Loucy (cell line): ENCODE measurements at regions not wholly inside any gene's neighbourhood (a gene's known extent, or its start where the extent isn't known, plus 50 kb on each side); places are given as distances from the start of the nearest gene placed in this dataset.

Experiments used
- H2AFZ ChIP-seq: fragments of 200-600 bp; sonication (generic); 2 replicates; pipeline ENCODE4 v1.6.0; 2016; ENCODE audit warnings: antibody characterized with exemption, mild to moderate bottlenecking, low read length, moderate library complexity
- H3F3A ChIP-seq: fragments of 200-600 bp; 2 replicates; pipeline ENCODE4 v1.6.0; 2016; ENCODE audit warnings: antibody characterized with exemption, low read depth, mild to moderate bottlenecking
- H3K27me3 ChIP-seq: fragments of 200-600 bp; sonication (generic); 2 replicates; pipeline ENCODE4 v1.6.1; 2014; ENCODE audit warnings: low read length, mild to moderate bottlenecking; ENCODE audit not compliant: insufficient read depth, poor library complexity, severe bottlenecking
- H3K36me3 ChIP-seq: fragments of 200-600 bp; sonication (generic); 2 replicates; pipeline ENCODE4 v1.6.1; 2016; ENCODE audit warnings: low read length; ENCODE audit not compliant: insufficient read depth
- H3K4me1 ChIP-seq: fragments of 200-600 bp; sonication (generic); 2 replicates; pipeline ENCODE4 v1.5.1; 2014; ENCODE audit warnings: low read length, mild to moderate bottlenecking; ENCODE audit not compliant: insufficient read depth, poor library complexity, severe bottlenecking
- H3K4me2 ChIP-seq: fragments of 200-600 bp; sonication (generic); 2 replicates; pipeline ENCODE4 v1.6.0; 2014; ENCODE audit warnings: antibody characterized with exemption, low read length, low read depth, mild to moderate bottlenecking; ENCODE audit not compliant: poor library complexity, severe bottlenecking
- H3K4me3 ChIP-seq: fragments of 200-600 bp; sonication (generic); 2 replicates; pipeline ENCODE4 v1.5.1; 2014; ENCODE audit warnings: low read length, mild to moderate bottlenecking, mixed read lengths; ENCODE audit not compliant: poor library complexity, severe bottlenecking
- H3K79me2 ChIP-seq: fragments of 200-600 bp; sonication (generic); 2 replicates; pipeline ENCODE4 v1.6.1; 2014; ENCODE audit warnings: low read length; ENCODE audit not compliant: insufficient read depth
- H3K9ac ChIP-seq: fragments of 200-600 bp; sonication (generic); 2 replicates; pipeline ENCODE4 v1.6.0; 2014; ENCODE audit warnings: mild to moderate bottlenecking, low read depth, low read length, moderate library complexity; ENCODE audit not compliant: poor library complexity, severe bottlenecking
- H3K9me2 ChIP-seq: fragments of 200-600 bp; sonication (generic); replicated peaks from 2 replicates; pipeline ENCODE4 v1.6.1; 2016; ENCODE audit warnings: low read depth, low read length, mixed read lengths
- H3K9me3 ChIP-seq: fragments of 200-600 bp; sonication (generic); 2 replicates; pipeline ENCODE4 v1.6.1; 2014; ENCODE audit warnings: mild to moderate bottlenecking, antibody characterized with exemption, low read length, low read depth; ENCODE audit not compliant: insufficient read depth
- H4K20me1 ChIP-seq: fragments of 200-600 bp; sonication (generic); 2 replicates; pipeline ENCODE4 v1.6.0; 2014; ENCODE audit warnings: antibody characterized with exemption, low read length, mild to moderate bottlenecking; ENCODE audit not compliant: insufficient read depth, poor library complexity, severe bottlenecking
- CTCF ChIP-seq: fragments of 200-600 bp; sonication (generic); conservative IDR thresholded peaks from 2 replicates; pipeline ENCODE4 v1.5.1; 2014; ENCODE audit warnings: mild to moderate bottlenecking, antibody characterized with exemption, low read length
- EZH2phosphoT487 ChIP-seq: fragments of 200-600 bp; IDR thresholded peaks from 2 replicates; pipeline ENCODE4 v1.6.1; 2018; ENCODE audit warnings: antibody characterized with exemption, mild to moderate bottlenecking, moderate library complexity, borderline replicate concordance

- Histone ChIP-seq H3K27me3 (no peaks in the 10 kb centered on the region), H4K20me1 (no peaks in the 10 kb centered on the region), H3K4me2 (no peak overlapping the region), H2AFZ (no peak overlapping the region), H3K9ac (no peak overlapping the region), H3K9me3 (no peaks in the 10 kb centered on the region; the same call in 1 of the 2 replicates), H3F3A (no peaks in the 10 kb centered on the region), H3K4me1 (no peaks in the 10 kb centered on the region), H3K9me2 (no peaks in the 10 kb centered on the region), H3K79me2 (no peaks in the 10 kb centered on the region), H3K36me3 (no peaks in the 10 kb centered on the region), H3K4me3 (no peak overlapping the region)
- TF ChIP-seq CTCF (no peak), EZH2phosphoT487 (no peak)
Measured at GRCh38 chr3:69491975-69492374, 106.1 kb upstream of the FRMD4B start.

- H4K20me1 ChIP-seq, result no peaks in the 10 kb centered on the region
- H3K4me1 ChIP-seq, result no peaks in the 10 kb centered on the region
- H3K4me3 ChIP-seq, result no peak overlapping the region
Measured at GRCh38 chr3:69490971-69491370, 105.1 kb upstream of the FRMD4B start.

GRCh38 chr3:69490235-69490634, 104.3 kb upstream of the FRMD4B start:
- H2AFZ ChIP-seq, result no peak overlapping the region
- no peaks in the 10 kb centered on the region for H3K36me3 ChIP-seq
- no peak overlapping the region for H3K9ac ChIP-seq
- no peaks in the 10 kb centered on the region for H3K27me3 ChIP-seq
- TF ChIP-seq CTCF, result no peak
- TF ChIP-seq EZH2phosphoT487, result no peak
- no peaks in the 10 kb centered on the region for H3K9me2 ChIP-seq
- H3F3A ChIP-seq, result no peaks in the 10 kb centered on the region
- H4K20me1 ChIP-seq, result no peaks in the 10 kb centered on the region
- H3K9me3 ChIP-seq, result no peaks in the 10 kb centered on the region; the same call in 1 of the 2 replicates
- no peak overlapping the region for H3K4me3 ChIP-seq
- H3K4me2 ChIP-seq, result no peak overlapping the region
- H3K4me1 ChIP-seq, result no peaks in the 10 kb centered on the region
- no peaks in the 10 kb centered on the region for H3K79me2 ChIP-seq

More at GRCh38 chr3:69490971-69491370, 105.1 kb upstream of the FRMD4B start:
- no peak overlapping the region for H3K9ac ChIP-seq
- H3K36me3 ChIP-seq, result no peaks in the 10 kb centered on the region
- no peaks in the 10 kb centered on the region for H3K27me3 ChIP-seq
- H2AFZ ChIP-seq, result no peak overlapping the region
- H3K9me3 ChIP-seq, result no peaks in the 10 kb centered on the region; the same call in 1 of the 2 replicates
- TF ChIP-seq CTCF (no peak), EZH2phosphoT487 (no peak)
- no peak overlapping the region for H3K4me2 ChIP-seq
- no peaks in the 10 kb centered on the region for H3F3A ChIP-seq
- no peaks in the 10 kb centered on the region for H3K9me2 ChIP-seq
- no peaks in the 10 kb centered on the region for H3K79me2 ChIP-seq
